Suppressor macrophage treated with lipopolysaccharide for 1 hour (primary cell): ENCODE measurements at regions not wholly inside any gene's neighbourhood (a gene's known extent, or its start where the extent isn't known, plus 50 kb on each side); places are given as distances from the start of the nearest gene placed in this dataset.
A peak's percentile ranks its signal among the peaks of the same experiment; 100 is the strongest.

Source experiments
- DNase-seq, 3 donors: peaks; one replicate each; pipeline ENCODE4 v3.0.0-alpha.2; 2020 to 2022

DNA sequence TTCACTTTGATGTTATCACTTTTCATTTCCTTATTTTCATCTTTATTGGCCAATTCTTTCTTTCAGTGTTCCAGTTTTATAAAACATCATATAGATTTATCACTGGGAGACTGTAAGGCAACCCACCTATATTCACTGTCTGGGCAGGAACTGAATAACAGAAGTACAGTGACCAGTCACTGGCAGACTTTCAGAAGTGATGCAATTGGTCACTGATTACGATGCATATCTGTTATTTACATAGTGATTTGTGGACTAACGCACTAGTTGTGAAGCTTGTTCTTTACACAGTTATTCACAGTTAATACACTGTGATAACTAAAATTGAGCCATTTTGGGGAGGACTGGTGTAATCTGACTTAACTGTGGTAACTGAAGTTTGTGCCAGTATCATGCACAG is 190.2 kb upstream of the DPH6 start:
- DNase-seq = no peak

DNA sequence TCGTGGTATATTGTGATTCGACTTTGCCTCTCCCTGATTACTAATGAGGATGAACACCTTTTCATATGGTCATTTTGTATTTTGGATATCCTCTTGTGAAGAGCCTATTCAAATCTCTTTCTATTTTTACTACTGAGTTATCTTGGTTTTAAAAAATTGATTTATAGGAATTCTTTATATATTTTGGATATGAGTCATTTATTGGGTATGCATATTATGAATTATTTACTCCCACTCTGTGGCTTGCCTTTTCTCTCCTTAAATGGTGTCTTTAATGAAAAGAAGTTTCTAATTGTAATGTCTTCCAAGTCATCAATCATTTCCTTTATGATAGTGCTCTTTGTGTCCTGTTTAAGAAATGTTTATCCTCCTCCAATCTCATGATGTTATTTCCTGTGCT is 191.5 kb upstream of the DPH6 start:
- no peak for DNase-seq

DNA sequence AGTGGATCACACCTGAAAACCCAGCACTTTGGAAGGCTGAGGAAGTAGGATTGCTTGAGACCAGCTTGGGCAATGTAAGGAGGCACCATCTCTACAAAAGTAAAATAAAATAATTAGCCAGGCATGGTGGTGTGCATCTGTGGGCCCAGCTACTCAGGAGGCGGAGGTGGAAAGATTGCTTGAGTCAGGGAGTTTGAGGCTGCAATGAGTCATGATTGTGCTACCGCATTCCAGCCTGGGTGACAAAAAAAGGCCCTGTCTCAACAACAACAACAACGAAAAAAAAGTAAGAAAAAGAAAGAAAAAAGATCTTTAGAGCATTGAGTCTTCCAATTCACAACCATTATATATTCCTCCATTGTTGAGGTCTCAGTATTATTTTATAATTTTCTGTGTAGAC is 192.4 kb upstream of the DPH6 start:
- no peak for DNase-seq

DNA sequence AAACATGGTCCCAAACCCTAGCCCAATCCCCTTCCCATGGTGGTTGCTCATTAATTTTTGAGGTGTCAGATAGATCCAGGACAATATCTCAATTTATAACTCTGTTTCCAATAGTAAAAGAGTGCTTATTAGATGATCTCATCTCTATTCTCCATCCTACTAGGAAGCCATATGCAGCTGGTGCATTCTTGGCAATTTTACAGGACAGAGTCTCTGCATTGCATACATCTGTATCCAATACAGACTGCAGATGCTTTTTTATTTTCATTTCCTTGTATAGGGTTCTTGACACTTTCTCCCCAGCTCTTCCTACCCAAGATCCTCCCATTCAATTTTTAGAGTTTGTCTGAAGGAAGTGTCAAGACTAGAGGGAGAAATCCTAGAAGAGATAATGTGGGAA is 194.8 kb upstream of the DPH6 start:
- no peak for DNase-seq

DNA sequence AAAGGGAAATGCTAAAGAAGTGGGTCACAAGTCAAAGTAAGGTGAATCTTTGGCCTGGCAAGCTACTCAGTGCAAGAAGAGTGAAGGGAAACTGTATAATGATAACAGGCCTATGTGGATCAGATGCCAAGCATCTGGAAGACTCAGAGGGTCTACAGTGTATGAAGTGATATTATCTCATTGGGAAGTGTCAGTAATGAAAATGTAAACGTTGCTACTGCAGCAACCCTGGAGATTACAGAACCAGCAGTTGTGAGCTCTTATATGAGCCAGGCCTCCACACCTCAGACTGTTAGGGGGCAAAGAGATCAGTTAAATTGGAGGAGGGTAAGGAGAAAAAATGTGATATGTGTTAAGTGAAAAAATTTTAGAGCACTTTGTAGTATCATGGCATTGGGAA is 195.4 kb upstream of the DPH6 start:
- DNase-seq = no peak

DNA sequence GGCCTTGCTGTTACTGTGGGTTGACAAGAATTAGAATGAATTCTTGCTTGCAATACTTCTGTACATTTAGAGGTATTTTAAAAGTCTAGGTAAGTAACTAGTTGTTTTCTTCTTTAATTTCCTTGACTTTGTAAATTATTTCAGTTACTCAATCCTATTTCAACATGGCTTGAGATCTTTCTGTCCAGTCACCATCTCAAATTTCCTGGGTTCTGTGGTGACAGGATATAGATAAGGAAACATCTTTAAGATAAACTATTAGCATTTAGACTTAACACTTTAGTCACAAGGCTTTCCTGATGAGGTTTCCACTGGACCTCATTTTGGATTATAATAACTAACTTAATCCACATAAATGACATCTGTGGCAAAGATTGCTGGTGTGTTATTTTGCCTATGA is 195.9 kb upstream of the DPH6 start:
- DNase-seq = no peak

DNA sequence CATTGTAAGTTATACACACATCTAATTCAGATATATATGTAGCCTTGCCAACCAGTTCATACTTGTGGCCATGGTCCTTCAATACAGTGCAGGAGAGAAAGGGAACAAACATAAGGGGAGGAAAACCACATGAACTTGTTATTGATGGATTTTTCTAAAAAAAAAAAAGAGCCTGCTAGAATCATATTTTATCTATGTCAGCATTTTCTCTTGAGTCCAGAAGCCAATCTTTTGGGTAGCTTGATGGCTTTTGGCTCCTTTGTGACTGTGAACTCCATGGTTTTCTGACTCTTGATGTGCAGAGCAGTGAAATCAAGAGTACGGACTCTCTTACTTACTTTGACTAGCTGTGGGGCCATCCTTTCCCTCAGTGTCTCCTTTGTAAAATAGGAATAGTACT is 197.4 kb upstream of the DPH6 start:
- no peak for DNase-seq

- peak; percentile 76 to 84 (median 82) for DNase-seq
Observed at GRCh38 chr15:35746121-35746520, 200.2 kb upstream of the DPH6 start.

GRCh38 chr15:35748105-35748504 is 202.1 kb upstream of the DPH6 start:
- no peak for DNase-seq

- no peak for DNase-seq
Observed at GRCh38 chr15:35750051-35750450, 204.1 kb upstream of the DPH6 start.

DNA sequence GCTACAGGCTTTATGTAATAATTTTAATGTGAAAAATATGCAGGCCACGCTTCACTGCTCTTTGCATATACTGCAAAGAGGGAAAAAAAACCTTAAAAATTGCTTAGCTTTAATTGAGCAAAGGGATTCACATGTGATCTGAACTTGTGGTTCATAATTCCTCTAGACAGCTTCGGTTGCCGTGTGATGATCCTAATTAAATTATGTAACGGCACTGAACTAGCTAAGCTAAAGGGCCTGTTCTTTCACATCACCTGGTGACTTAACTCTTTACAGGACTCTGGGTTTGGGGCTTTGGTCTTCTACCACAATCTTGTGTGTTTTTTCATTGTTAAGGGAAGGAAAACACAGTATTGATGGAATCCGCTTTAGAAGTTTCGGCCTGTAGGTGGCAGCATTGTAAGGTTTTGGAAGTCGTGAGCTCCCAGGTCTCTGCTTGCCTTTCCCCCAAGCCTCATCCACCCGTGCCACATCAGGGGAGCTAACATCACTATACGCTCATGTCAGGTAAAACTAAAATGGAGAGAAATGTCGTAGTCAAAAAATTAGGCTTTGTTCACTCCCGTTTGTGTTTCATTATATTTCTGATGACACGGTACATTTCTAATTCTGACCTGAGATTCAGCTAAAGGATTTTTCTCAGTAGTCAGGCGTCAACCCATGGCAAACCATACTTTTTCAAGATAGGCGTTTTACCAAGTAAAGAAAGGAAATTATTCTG is 205.6 kb upstream of the DPH6 start:
- DNase-seq = peak; percentile 57 to 81 (median 70)

GRCh38 chr15:35752134-35752466 is 206.1 kb upstream of the DPH6 start:
- DNase-seq = no peak

GRCh38 chr15:35753486-35753885 is 207.5 kb upstream of the DPH6 start:
- DNase-seq = no peak

DNA sequence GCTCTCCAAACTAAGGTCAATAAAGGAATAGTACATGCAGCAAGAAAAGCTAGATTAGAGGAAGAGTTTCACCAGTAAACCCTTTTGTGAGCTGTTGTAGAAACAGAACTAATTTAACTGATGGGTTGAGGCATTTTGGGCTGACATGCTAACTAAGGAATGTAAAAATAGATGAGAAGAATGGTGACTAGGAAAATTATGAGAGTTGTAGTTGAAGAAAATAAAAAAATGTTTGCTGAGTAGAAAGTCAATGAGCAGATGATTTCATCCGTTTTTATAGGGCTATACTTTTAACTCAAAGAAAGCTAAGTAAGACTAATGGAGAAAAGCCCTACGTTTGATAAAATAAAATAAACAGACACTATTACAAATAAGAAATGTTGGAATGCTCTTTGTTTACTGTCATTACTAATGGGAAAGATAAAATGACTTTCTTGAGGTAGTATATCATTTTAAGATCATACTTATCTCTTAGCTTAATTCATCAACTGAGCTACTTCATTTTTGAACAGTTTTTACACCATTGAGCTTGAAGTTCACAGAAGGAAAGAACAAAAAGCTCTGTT is 209.4 kb upstream of the DPH6 start:
- no peak for DNase-seq

DNA sequence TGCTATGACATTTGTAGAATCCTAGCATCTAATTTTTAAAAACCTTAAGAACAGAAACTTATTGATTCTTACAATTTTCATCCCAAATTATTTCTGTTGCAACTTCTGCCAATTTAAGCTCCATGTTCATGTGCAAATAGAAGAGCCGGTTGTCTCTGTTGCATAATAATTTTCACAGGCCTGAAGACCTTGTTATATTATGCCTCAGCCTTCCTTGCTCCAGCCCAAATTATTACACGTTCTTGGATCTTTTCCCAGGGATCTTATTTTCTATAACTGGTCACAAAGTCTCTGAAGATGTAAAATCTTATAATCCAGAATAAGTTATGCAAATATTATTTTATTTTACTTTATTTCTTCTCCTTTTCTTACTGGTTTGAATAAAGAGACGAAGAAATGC is 210.7 kb upstream of the DPH6 start:
- DNase-seq = no peak

- DNase-seq = no peak
Observed at GRCh38 chr15:35757361-35757760, 211.4 kb upstream of the DPH6 start.

- DNase-seq = no peak
Observed at GRCh38 chr15:35757765-35758164, 211.8 kb upstream of the DPH6 start.

DNA sequence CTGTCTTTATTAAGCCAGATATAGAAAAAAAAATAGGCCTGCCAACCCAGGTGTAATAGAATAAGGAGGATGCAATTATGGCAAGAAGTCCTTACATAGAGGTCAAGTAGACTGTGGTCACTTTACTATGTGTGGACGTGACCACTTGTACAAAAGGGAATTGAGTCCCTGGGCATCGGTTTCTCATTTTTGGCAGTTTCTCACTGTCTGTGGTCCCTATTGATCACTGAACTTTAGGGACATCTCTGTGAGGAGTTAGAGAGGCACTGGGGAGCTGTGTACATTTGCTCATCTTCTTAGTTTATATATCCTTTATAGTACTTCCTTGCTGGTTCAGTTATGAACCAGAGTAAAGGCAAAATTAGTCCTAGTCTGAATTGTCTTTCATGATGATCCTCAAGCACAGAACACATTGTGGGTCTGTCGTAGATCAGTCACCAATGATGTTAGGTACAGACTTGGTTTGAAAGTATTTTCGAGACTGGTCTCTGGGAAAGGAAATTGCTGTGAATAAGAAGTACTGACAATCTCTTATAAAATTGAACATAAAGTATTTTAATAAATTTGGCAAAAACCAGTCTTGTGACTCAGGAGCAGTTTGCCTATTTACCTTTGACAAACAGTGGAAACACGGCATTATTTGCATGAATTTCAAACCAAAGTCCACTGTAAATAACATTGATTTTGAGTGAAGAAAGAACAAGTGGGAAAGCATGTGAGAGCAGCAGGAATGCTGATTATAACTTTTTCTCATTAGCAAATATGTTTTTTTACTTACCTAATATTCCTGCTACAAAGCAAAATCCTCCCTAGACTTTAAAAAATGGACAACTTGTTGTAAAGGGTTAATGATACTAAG is 218.9 kb upstream of the DPH6 start:
- no peak for DNase-seq

DNA sequence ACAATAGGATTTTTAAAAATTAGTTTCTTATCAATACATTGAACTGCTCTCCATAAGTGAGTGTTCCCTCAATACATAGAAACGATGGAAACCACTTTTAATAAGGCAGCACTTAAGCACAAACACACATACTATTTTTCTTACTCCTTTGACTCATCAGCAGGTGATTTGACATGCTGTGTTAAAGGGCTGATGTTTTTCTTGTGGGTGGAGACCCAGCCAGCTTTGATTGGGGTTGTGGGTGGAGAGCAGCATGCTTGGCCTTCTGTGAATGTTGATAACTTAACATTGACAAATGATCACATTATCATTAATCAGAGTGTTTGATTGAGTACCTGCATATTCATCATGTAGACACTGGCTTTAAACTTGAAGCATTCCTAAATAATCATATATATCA is 223.0 kb upstream of the DPH6 start:
- DNase-seq = no peak

GRCh38 chr15:35769656-35770055 is 223.7 kb upstream of the DPH6 start:
- DNase-seq = no peak

DNA sequence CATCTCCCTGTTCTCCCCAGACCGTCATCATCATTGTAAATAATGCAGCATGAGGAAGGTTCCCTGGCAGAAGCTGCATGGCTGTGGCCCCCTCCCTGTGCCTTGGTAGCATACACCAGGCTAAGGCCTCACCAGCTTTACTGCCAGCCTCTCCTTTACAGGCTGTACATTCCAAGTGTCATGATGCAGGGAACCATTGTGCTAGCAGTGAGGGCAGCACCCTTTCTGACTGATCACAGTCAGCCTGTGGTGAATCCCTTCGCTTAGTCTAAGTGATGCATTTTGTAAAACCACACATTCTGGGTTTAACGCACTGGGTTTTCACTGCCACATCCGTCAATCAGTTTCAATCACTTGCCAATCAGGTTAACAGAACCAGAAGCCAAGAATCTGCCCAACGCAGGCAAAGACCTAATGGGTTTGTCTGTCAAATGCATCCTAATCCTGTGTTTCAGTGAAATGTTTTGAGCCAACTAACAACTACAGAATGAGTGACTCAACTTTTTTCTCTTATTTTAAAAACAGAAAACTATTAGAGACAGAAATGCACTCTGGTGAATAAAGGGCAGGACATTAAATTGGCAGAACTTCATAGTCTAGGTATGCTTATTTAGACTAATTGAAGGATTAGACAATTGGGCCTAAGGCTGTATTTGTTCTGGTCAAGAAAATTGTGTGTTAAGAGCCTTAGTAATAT is 225.9 kb upstream of the DPH6 start:
- no peak for DNase-seq

GRCh38 chr15:35774653-35775052 is 228.7 kb upstream of the DPH6 start:
- no peak for DNase-seq

GRCh38 chr15:35775471-35775870 is 229.5 kb upstream of the DPH6 start:
- DNase-seq = no peak

GRCh38 chr15:35777061-35777460 is 231.1 kb upstream of the DPH6 start:
- DNase-seq = no peak
